Liver (tissue), 8 donors: ENCODE measurements at regions not wholly inside any gene's neighbourhood (a gene's known extent, or its start where the extent isn't known, plus 50 kb on each side); places are given as distances from the start of the nearest gene placed in this dataset.

Source experiments
- DNase-seq: peaks from one replicate; pipeline ENCODE4 v3.0.0-alpha.2; 2017; ENCODE audit warnings: low spot score
- H3K27ac ChIP-seq, 2 donors: one replicate each; pipeline ENCODE4 v1.7.0; 2013; ENCODE audit warnings: inconsistent platforms in 2 of 2, low read length in 2 of 2, control low read depth in 1 of 2, low read depth in 1 of 2, mild to moderate bottlenecking in 1 of 2
- H3K27me3 ChIP-seq, 4 donors: one replicate each; pipeline versions ENCODE4 v1.6.1 to v1.7.0; 2013; ENCODE audit warnings: low read length in 3 of 4, inconsistent platforms in 1 of 4, mild to moderate bottlenecking in 1 of 4, moderate library complexity in 1 of 4; ENCODE audit not compliant: control insufficient read depth in 4 of 4, insufficient read depth in 4 of 4
- H3K36me3 ChIP-seq, 4 donors: one replicate each; pipeline versions ENCODE4 v1.6.1 to v1.7.0; 2013; ENCODE audit warnings: low read length in 3 of 4, mild to moderate bottlenecking in 3 of 4, low read depth in 1 of 4, moderate library complexity in 1 of 4; ENCODE audit not compliant: control insufficient read depth in 4 of 4, insufficient read depth in 3 of 4
- H3K4me1 ChIP-seq, 4 donors: one replicate each; pipeline versions ENCODE4 v1.6.1 to v1.7.0; 2013; ENCODE audit warnings: low read length in 3 of 4, mild to moderate bottlenecking in 3 of 4, moderate library complexity in 1 of 4; ENCODE audit not compliant: control insufficient read depth in 4 of 4, insufficient read depth in 4 of 4
- H3K4me3 ChIP-seq, 3 donors: one replicate each; pipeline versions ENCODE4 v1.6.1 to v1.7.0; 2013; ENCODE audit warnings: low read length in 3 of 3, control low read depth in 1 of 3, low read depth in 1 of 3, mild to moderate bottlenecking in 1 of 3
- H3K9ac ChIP-seq, 2 donors: one replicate each; pipeline ENCODE4 v1.7.0; 2013; ENCODE audit warnings: low read length in 2 of 2, mild to moderate bottlenecking in 2 of 2, moderate library complexity in 2 of 2, control low read depth in 1 of 2, low read depth in 1 of 2
- H3K9me3 ChIP-seq, 4 donors: one replicate each; pipeline versions ENCODE4 v1.6.1 to v1.7.0; 2013; ENCODE audit warnings: low read length in 3 of 4; ENCODE audit not compliant: control insufficient read depth in 4 of 4
- ATF3 ChIP-seq: IDR thresholded peaks from 2 replicates; pipeline ENCODE4 v1.6.1; 2016; ENCODE audit warnings: antibody characterized with exemption
- CTCF ChIP-seq: fragments of 150-350 bp; IDR thresholded peaks from 2 replicates; pipeline ENCODE4 v1.5.1; 2017; ENCODE audit warnings: improper control_type of control experiment, low read depth, low read length; ENCODE audit not compliant: missing input control
- EGR1 ChIP-seq, 2 donors: IDR thresholded peaks; 2 replicates each; pipeline ENCODE4 v1.6.1; 2016 to 2018; ENCODE audit warnings: antibody characterized with exemption in 2 of 2, low read depth in 2 of 2
- FOXA1 ChIP-seq: IDR thresholded peaks from 2 replicates; pipeline ENCODE4 v1.6.1; 2016; ENCODE audit warnings: antibody characterized with exemption
- FOXA2 ChIP-seq: IDR thresholded peaks from 2 replicates; pipeline ENCODE4 v1.6.1; 2016; ENCODE audit warnings: antibody characterized with exemption
- GABPA ChIP-seq, 2 donors: IDR thresholded peaks in 1 of 2; conservative IDR thresholded peaks in 1 of 2; 2 replicates each; pipeline ENCODE4 v1.6.1; 2016; ENCODE audit warnings: antibody characterized with exemption in 2 of 2, mild to moderate bottlenecking in 1 of 2, moderate library complexity in 1 of 2
- HNF4A ChIP-seq, 2 donors: conservative IDR thresholded peaks; 2 replicates each; pipeline ENCODE4 v1.6.1; 2016; ENCODE audit warnings: antibody characterized with exemption in 2 of 2, mild to moderate bottlenecking in 2 of 2
- HNF4G ChIP-seq: IDR thresholded peaks from 2 replicates; pipeline ENCODE4 v1.6.1; 2016; ENCODE audit warnings: antibody characterized with exemption
- JUND ChIP-seq, 2 donors: IDR thresholded peaks; 2 replicates each; pipeline ENCODE4 v1.6.1; 2016; ENCODE audit warnings: antibody characterized with exemption in 2 of 2
- MAX ChIP-seq: IDR thresholded peaks from 2 replicates; pipeline ENCODE4 v1.6.1; 2016; ENCODE audit warnings: antibody characterized with exemption
- NR2F2 ChIP-seq: IDR thresholded peaks from 2 replicates; pipeline ENCODE4 v1.6.1; 2016; ENCODE audit warnings: antibody characterized with exemption
- RAD21 ChIP-seq, 2 donors: IDR thresholded peaks; 2 replicates each; pipeline ENCODE4 v1.6.1; 2016; ENCODE audit warnings: antibody characterized with exemption in 2 of 2, mild to moderate bottlenecking in 2 of 2
- REST ChIP-seq: IDR thresholded peaks from 2 replicates; pipeline ENCODE4 v1.6.1; 2016; ENCODE audit warnings: antibody characterized with exemption, mild to moderate bottlenecking
- RXRA ChIP-seq, 2 donors: IDR thresholded peaks; 2 replicates each; pipeline ENCODE4 v1.6.1; 2017 to 2018; ENCODE audit warnings: antibody characterized with exemption in 2 of 2, mild to moderate bottlenecking in 1 of 2
- SP1 ChIP-seq: IDR thresholded peaks from 2 replicates; pipeline ENCODE4 v1.6.1; 2018; ENCODE audit warnings: antibody characterized with exemption, mild to moderate bottlenecking
- TAF1 ChIP-seq: conservative IDR thresholded peaks from 2 replicates; pipeline ENCODE4 v1.6.1; 2016; ENCODE audit warnings: antibody characterized with exemption, mild to moderate bottlenecking
- YY1 ChIP-seq: IDR thresholded peaks from 2 replicates; pipeline ENCODE4 v1.6.1; 2016; ENCODE audit warnings: antibody characterized with exemption, mild to moderate bottlenecking
- ZBTB33 ChIP-seq: IDR thresholded peaks from 2 replicates; pipeline ENCODE4 v1.6.1; 2016; ENCODE audit warnings: antibody characterized with exemption
- WGBS: extraction: QIAGEN DNeasy Blood & Tissue Kit; methylation state at CpG from one replicate; pipeline ENCODE4 v1.1.7; 2013; 5-methylcytosine and 5-hydroxymethylcytosine counted together
- donor health status: healthy.
- donor health status: healthy.
- donor health status: healthy.
- donor health status: healthy.
- donor health status: healthy.

GRCh38 chr5:144086295-144086694, 84.2 kb downstream of the YIPF5 start:
- DNase-seq = no peak
- 77% methylated on average over 3 of the region's 3 CpGs for WGBS
- Histone ChIP-seq H3K4me3 (no peak overlapping the region), H3K36me3 (no peaks in the 10 kb centered on the region), H3K9me3 (peaks cover 0 to 6% (median 0%) of the 10 kb centered on the region in 4 donors), H3K4me1 (no peaks in the 10 kb centered on the region), H3K27me3 (no peaks in the 10 kb centered on the region), H3K9ac (no peak overlapping the region), H3K27ac (no peak overlapping the region)
- TF ChIP-seq GABPA (IDR thresholded peaks at IDR 0.05 in 1 of 2, conservative IDR thresholded peaks at IDR 0.05 in 1 of 2) (no peak), JUND (IDR thresholded peaks at IDR 0.05) (no peak), ATF3 (no peak), CTCF (no peak), NR2F2 (no peak), HNF4G (no peak), SP1 (no peak), MAX (no peak), FOXA1 (no peak), TAF1 (no peak), FOXA2 (no peak), REST (no peak)

GRCh38 chr5:144087576-144087975, 82.9 kb downstream of the YIPF5 start:
- Histone ChIP-seq H3K27me3 (no peaks in the 10 kb centered on the region), H3K9me3 (no peaks in the 10 kb centered on the region), H3K27ac (no peak overlapping the region), H3K4me1 (no peaks in the 10 kb centered on the region), H3K4me3 (no peak overlapping the region), H3K9ac (no peak overlapping the region), H3K36me3 (no peaks in the 10 kb centered on the region)
- TF ChIP-seq EGR1 (IDR thresholded peaks at IDR 0.05; ENCODE audit: low read depth in 2 of 2) = no peak
- TF ChIP-seq GABPA (IDR thresholded peaks at IDR 0.05 in 1 of 2, conservative IDR thresholded peaks at IDR 0.05 in 1 of 2) = no peak
- no peak for TF ChIP-seq HNF4A (conservative IDR thresholded peaks at IDR 0.05)
- no peak for TF ChIP-seq YY1
- TF ChIP-seq RAD21 (IDR thresholded peaks at IDR 0.05) = no peak
- TF ChIP-seq SP1 = no peak
- no peak for TF ChIP-seq ATF3
- TF ChIP-seq NR2F2 = no peak
- TF ChIP-seq JUND (IDR thresholded peaks at IDR 0.05) = no peak
- TF ChIP-seq MAX = no peak
- TF ChIP-seq RXRA (IDR thresholded peaks at IDR 0.05) = no peak
- no peak for TF ChIP-seq HNF4G
- TF ChIP-seq FOXA1 = no peak
- TF ChIP-seq ZBTB33 = no peak
- TF ChIP-seq REST = no peak
- TF ChIP-seq TAF1 = no peak
- no peak for TF ChIP-seq FOXA2
- no peak for DNase-seq
- WGBS = 93% methylated on average over 1 of the region's 1 CpG
